ENCODE measurements at regions not wholly inside any gene's neighbourhood (a gene's known extent, or its start where the extent isn't known, plus 50 kb on each side); places are given as distances from the start of the nearest gene placed in this dataset.

- DNase-seq, result no peak
Observed at GRCh38 chr5:136682986-136683385, 317.6 kb upstream of the TRPC7 start.

- DNase-seq, result no peak
Observed at GRCh38 chr5:136679233-136679632, 313.9 kb upstream of the TRPC7 start.

GRCh38 chr5:136677217-136677616, 311.9 kb upstream of the TRPC7 start:
- DNase-seq, result no peak

- no peak for DNase-seq
Observed at GRCh38 chr5:136676685-136677084, 311.3 kb upstream of the TRPC7 start.

GRCh38 chr5:136675769-136676168, 310.4 kb upstream of the TRPC7 start:
- DNase-seq, result no peak

- DNase-seq, result no peak
Observed at GRCh38 chr5:136674178-136674577, 308.8 kb upstream of the TRPC7 start.

GRCh38 chr5:136667789-136668188, 302.4 kb upstream of the TRPC7 start:
- no peak for DNase-seq

- DNase-seq, result no peak
Observed at GRCh38 chr5:136666970-136667620, 301.8 kb upstream of the TRPC7 start.

- DNase-seq, result no peak
Observed at GRCh38 chr5:136665331-136665730, 300.0 kb upstream of the TRPC7 start.

- DNase-seq, result no peak
Observed at GRCh38 chr5:136661026-136661425, 295.7 kb upstream of the TRPC7 start.

- no peak for DNase-seq
Observed at GRCh38 chr5:136656811-136657210, 291.5 kb upstream of the TRPC7 start.

GRCh38 chr5:136655468-136655867, 290.1 kb upstream of the TRPC7 start:
- no peak for DNase-seq

GRCh38 chr5:136646915-136647314, 281.6 kb upstream of the TRPC7 start:
- no peak for DNase-seq

GRCh38 chr5:136642976-136643375, 277.6 kb upstream of the TRPC7 start:
- no peak for DNase-seq

- no peak for DNase-seq
Observed at GRCh38 chr5:136639616-136640015, 274.3 kb upstream of the TRPC7 start.

GRCh38 chr5:136638084-136638483, 272.7 kb upstream of the TRPC7 start:
- no peak for DNase-seq

GRCh38 chr5:136636001-136636400, 270.7 kb upstream of the TRPC7 start:
- DNase-seq, result no peak

GRCh38 chr5:136631186-136631585, 265.8 kb upstream of the TRPC7 start:
- no peak for DNase-seq

- DNase-seq, result no peak
Observed at GRCh38 chr5:136629125-136629792, 263.9 kb upstream of the TRPC7 start.

- DNase-seq, result no peak
Observed at GRCh38 chr5:136626531-136626930, 261.2 kb upstream of the TRPC7 start.

- DNase-seq, result no peak
Observed at GRCh38 chr5:136622747-136623146, 257.4 kb upstream of the TRPC7 start.

GRCh38 chr5:136621743-136622142, 256.4 kb upstream of the TRPC7 start:
- no peak for DNase-seq

- DNase-seq, result no peak
Observed at GRCh38 chr5:136620621-136621020, 255.3 kb upstream of the TRPC7 start.

- DNase-seq, result no peak
Observed at GRCh38 chr5:136620016-136620419, 254.7 kb upstream of the TRPC7 start.

- no peak for DNase-seq
Observed at GRCh38 chr5:136619556-136619955, 254.2 kb upstream of the TRPC7 start.
